ENCODE measurements at regions not wholly inside any gene's neighbourhood (a gene's known extent, or its start where the extent isn't known, plus 50 kb on each side); places are given as distances from the start of the nearest gene placed in this dataset.

DNA sequence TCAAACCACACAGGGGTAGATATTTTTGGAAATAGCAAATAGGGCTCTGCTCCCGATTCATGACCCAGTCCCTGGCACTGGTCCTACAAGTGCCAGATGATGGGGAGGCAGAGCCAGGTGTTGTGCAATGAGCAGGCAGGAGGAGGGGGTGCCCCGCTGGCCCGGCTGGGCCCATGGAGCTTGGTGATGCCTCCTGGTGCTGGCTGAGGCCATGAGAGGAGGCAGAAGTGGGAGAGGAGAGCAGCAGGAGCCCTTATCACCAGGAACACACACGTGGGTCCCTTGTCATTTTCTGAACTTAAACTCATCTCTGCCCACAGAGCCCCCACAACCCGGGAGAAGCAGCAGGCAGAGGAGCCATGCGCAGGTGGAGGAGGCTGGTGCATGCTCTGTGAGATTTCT is 90.5 kb upstream of the MAPK4 start:
- TF ChIP-seq, protein P1, sequence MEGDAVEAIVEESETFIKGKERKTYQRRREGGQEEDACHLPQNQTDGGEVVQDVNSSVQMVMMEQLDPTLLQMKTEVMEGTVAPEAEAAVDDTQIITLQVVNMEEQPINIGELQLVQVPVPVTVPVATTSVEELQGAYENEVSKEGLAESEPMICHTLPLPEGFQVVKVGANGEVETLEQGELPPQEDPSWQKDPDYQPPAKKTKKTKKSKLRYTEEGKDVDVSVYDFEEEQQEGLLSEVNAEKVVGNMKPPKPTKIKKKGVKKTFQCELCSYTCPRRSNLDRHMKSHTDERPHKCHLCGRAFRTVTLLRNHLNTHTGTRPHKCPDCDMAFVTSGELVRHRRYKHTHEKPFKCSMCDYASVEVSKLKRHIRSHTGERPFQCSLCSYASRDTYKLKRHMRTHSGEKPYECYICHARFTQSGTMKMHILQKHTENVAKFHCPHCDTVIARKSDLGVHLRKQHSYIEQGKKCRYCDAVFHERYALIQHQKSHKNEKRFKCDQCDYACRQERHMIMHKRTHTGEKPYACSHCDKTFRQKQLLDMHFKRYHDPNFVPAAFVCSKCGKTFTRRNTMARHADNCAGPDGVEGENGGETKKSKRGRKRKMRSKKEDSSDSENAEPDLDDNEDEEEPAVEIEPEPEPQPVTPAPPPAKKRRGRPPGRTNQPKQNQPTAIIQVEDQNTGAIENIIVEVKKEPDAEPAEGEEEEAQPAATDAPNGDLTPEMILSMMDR (conservative IDR thresholded peaks at IDR 0.05): no peak
- TF ChIP-seq ZFX (IDR thresholded peaks at IDR 0.05): no peak
